NCI-H226 (cell line): ENCODE measurements at regions not wholly inside any gene's neighbourhood (a gene's known extent, or its start where the extent isn't known, plus 50 kb on each side); places are given as distances from the start of the nearest gene placed in this dataset.
"Not testable (repeated sequence)": the region's sequence is repeated elsewhere in the genome, so short reads cannot be mapped to it uniquely, and the experiment has no call there.

Source experiments
- DNase-seq: peaks from one replicate; pipeline ENCODE4 v3.0.0-alpha.2; 2015

DNA sequence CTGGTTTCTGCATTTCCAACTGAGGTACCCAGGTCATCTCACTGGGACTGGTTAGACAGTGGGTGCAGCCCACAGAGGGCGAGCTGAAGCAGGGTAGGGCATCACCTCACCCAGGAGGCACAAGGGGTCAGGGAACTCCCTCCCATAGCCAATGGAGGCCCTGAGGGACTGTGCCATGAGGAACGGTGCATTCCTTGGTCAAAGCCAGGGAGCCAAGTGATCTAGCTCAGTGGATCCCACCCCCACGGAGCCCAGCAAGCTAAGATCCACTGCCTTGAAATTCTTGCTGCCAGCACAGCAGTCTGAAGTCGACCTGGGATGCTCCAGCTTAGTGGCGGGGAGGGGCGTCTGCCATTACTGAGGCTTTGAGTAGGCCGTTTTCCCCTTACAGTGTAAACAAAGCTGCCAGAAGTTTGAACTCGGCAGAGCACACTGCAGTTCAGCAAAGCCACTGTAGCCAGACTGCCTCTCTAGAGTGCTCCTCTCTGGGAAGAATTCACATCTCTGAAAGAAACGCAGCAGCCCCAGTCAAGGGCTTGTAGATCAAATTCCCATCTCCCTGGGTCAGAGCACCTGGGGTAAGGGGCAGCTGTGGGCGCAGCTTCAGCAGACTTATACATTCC lies 1386.6 kb upstream of the PCDH9 start:
- no peak for DNase-seq

DNA sequence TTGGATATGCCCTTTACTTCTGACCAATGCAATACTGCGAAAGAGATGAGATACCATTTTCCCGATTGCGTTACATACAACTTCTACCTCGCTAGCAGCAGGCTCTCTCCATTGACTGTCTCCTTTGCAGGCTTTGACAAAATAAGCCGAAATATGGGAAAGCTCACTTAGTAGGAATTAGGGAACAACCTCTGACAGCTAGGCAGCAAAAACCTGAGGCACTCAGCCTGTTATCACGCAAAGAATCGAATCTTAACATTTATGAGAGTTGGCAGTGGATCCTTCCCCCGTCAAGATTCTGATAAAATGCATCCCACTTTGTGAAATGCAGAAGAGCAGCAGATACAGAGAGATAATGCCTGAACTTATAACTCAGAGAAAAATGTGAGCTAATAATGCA lies 1379.5 kb upstream of the PCDH9 start:
- no peak for DNase-seq

DNA sequence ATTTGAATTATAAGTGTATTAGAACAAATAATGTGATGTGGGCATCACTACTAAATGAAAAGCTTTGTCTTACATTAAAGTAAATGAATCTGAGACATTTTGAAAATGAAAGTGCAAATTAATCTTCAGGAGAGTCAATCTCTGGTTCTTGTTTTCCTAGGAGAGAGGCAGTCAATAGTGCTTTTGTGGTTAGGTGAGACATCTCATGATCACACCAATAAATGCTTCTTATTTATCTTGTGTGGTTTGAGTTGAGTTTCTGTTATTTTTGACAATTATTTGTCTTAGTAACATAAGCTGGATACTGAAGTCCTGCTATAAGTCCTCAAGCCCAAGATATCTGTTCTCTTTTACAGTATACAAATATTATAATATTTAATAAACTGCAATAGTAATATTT lies 1378.0 kb upstream of the PCDH9 start:
- DNase-seq: no peak

DNA sequence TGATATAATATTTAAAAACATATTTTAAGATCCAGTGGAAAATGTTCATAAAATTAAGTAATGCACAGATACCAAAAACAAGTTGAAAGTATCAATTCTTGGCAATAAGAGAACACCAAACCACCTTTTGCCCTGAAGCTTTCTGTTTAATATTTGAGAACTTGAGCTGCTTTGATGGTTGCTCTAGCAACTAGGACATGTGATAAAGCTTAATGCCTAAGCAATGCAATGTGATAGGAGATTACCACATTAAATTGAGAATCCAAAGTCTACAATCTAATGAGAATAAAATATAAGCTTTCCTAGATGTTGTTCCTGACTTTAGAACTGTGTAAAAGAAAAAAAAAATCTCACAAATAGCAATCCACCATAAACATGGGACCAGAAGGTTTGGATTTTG lies 1367.5 kb upstream of the PCDH9 start:
- no peak for DNase-seq

DNA sequence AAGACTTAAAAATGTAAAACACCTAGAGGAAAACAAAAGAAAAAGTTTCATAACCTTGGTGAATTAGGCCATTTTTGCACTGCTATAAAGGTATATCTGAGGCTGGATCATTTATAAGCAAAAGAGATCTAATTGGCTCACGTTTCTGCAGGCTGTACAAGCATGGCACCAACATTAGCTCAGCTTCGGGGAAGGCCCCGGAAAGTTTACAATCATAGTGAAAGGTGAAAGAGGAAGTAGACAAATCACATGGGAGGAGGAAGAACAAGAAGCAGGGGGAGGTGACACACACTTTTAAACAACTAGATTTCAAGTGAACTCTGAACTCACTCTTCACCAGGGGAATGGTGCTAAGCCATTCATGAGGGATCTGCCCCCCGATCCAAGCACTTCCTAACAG lies 1358.5 kb upstream of the PCDH9 start:
- DNase-seq: no peak

DNA sequence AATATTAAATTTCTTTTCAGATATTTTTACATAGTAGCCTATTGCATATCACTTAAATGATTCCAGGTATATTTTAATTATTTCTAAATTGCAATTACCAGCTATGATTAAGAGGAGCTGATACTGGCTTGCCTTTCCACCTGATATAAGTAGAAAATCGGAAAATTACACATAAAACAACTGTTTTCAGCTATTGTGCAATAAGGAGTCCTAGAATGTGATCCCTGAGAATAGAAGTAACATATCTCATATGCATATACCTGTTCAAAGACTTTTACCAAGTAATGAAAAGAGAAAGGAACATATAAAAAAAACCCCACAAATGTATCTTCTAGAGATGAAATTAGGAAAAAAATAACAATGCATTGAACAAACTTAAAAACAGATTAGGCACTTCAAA lies 1354.6 kb upstream of the PCDH9 start:
- DNase-seq: no peak

DNA sequence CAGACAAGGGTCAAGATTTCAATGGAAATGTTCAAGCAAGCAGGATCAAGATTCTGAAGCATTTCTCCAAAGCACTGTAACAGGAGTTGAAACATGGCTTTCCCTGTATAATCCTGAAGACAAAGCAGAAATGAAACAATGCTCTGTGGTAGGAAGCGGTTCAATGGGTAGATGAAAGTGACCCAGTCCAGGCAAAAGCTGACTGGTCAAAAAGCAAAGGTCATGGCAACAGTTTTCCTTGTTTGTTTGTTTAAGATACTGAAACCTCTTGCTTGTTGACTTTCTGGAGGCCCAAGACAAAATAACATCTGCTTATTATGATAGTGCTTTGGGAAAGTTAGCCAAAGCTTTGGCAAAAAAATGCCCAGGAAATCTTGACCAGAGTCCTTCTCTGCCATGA lies 1343.9 kb upstream of the PCDH9 start:
- DNase-seq: no peak

DNA sequence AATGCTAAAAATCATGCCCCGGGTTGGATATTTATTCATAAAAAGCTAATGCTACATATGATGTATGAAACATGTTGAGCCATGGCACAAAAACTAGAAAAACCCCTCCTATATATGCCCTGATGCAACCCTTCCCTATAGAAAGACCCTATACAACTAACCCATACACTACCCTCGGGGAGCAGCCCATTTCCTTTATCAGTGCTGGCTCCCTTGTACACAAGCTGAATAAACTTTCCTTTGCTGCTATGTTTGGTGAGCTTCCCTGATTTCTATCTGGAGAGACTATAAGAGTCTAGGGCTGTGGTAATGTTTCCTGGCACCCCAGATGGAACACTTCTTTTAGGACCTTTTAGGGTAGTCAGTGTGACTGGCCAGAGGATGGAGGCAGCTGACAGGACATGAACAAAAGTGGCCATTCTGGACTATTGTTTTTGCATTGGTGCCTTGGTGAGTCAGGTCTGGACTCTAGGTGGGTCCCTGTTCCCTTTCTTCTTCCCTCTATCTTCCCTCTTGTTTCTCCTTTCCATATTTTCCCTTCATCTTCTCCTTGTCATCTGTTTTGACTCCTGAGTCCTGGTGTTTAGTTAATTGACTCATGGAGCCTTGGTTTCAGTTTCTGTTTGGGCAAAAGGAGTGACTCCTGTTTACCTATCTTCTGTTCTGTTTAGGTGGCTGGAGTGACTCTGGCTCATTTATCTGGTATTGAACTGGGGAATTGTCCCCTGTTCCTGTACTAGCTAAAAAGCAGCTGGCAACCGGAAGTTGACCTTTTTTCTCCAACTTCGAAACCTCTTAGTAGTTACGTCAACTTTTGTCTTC lies 1321.8 kb upstream of the PCDH9 start:
- DNase-seq: no peak

DNA sequence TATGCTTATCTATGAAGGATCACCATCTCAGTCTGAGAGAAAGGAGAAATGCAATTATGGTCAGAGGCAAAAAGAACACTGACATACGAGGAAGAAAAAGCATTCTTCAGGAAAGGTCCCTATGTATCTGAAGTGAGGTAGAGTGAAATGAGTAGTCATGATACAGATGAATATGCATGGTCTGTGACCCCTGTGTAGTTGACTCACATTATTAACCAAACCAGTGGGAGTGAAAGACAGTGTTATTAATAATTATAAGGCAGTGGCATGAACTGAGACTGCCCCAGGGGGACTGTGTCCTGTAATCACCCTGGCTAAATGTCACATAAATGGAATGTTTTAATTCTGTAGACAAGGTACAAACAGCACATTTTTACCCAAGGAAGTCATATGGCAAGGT lies 1320.2 kb upstream of the PCDH9 start:
- no peak for DNase-seq

DNA sequence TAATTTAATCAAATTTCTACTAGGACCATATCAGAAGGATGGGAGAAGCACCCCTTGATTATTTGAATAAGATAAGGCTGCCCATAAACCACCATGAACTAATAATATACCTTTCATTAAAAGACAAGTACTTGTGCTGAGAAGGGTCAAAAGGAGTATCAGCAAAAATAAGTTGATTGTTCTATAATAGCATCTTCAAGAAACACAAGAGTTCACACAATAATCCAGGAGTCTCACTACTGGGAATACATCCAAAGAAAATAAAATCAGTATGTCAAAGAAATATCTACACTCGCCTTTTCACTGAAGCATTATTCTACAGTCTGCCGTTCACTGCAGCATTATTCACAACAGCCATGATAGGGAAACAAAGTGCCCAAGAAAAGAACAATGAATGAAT lies 1310.1 kb upstream of the PCDH9 start:
- no peak for DNase-seq

DNA sequence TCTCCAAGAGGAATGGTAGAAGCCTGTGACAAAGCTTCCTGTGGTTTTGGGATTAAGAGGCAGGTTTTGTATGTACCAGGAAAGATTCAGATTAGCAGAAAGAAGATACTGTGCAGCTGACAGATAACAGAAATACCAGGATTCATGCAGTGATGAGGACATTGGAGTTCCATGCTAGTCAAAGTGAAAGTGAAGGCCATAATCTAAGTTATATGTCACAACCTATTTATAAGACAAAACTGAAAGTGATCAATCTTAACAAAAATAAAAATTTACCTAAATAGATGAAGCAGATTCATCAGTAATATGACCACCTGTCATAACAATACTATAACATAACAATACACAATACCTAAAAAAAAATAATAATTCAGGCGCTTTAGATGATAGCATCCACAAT lies 1305.2 kb upstream of the PCDH9 start:
- no peak for DNase-seq

DNA sequence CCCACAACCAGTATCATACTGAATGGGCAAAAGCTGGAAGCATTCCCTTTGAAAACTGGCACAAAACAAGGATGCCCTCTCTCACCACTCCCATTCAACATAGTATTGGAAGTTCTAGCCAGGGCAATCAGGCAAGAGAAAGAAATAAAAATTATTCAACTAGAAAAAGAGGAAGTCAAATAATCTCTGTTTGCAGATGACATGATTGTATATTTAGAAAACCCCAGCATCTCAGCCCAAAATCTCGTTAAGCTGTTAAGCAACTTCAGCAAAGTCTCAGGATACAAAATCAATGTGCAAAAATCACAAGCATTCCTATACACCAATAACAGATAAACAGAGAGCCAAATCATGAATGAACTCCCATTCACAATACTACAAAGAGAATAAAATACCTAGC lies 1297.0 kb upstream of the PCDH9 start:
- DNase-seq: not testable (repeated sequence)

DNA sequence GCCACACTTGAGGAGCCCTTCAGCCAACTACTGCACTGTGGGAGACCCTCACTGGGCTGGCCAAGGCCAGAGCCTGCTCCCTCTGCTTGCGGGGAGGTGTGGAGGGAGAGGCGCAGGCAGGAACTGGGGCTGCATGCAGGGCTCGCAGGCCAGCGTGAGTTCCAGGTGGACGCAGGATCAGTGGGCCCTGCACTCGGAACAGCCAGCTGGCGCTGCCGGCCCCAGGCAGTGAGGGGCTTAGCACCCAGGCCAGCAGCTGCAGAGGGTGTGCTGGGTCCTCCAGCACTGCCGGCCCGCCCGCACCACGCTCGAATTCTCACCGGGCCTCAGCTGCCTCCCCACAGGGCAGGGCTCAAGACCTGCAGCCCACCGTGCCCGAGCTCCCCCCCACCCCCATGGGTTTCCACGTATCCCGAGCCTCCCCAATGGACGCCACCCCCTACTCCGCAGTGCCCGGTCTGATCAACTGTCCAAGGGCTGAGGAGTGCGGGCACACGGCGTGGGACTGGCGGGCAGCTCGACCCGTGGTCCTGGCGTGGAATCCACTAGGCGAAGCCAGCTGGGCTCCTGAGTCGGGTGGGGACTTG lies 1293.8 kb upstream of the PCDH9 start:
- no peak for DNase-seq

DNA sequence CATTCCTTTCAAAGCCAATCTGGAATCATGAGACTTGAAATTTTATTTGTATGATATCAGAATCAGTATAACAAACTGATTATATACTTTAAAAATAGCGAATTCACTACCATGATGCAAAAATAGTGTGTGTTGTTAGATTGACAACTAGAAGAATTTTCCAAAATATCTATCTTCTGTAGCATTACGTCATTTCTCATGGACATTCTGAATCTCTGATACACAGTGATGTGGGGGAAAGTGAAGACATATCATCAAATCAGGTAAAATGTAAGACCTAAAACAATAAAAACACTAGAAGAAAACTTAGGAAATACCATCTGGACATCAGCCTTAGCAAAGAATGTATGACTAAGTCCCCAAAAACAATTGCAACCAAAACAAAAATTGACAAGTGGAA lies 1292.0 kb upstream of the PCDH9 start:
- no peak for DNase-seq

DNA sequence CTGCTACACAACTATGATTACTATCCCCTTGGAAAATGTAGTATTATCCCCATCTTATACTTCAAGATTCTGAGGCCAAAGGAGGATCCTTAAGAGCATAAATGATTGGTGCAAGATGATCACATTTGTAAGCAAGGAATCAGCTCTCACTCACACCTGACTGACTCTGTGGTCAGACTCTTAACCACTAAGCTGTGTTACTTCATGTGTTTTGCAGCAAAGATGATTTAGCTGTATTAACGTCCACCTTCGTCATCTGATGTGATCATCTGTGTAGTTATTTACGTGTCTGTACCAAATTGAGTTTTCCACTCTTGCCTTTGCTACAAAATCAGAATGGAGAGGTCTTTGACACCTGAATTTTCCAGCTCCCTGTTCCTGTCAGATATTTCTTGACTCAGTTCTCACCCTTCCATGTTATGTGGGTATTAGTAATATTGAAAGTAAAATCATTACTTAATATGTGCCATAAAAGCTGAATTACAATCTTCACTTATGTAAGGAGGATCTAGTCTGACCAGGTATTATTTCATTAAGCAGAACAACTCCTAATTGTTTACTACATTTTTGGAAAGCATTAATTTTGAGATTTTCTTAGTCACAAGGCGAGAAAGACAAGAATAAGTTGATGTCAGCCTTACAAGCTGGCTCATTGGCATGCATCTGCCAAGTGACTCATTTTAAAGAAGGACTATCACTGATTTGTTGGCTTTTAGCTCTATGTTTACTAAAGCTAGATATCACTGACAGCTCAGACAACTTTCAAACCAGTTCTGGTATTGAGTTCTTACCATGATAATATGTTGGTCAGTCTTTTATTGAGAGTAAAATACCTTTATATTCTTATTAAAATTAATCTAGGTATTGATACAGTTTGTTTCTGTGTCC lies 1279.8 kb upstream of the PCDH9 start:
- DNase-seq: no peak

DNA sequence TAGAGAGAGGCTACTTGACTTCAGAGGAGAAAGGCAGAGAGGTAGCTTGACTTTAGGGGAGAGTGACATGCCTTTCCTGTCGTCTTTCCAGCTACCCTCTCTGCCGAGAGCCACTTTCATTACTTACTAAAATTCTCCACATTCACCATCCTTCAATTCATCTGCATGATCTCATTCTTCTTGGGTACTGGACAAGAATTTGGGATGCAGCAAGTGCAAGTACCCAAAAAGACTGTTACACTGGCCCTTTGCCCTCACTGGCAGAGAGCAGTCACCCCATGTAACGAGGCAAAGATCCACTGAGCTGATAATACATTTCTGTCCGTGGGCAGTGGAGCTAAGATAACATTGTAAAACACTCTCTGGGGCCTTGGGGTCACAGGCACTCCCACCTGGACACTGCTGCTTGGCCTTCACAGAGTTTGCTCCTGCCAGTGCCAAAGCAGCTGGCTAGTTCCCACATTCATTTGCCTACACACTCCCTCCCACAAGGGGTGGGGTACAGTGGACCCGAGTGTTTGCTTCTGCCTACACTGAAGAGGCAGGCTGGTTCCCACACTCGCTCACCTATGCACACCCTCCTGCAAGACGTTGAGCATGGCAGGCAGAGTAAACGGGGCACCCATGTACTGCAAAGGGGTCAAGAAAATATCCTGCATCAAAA lies 1276.9 kb upstream of the PCDH9 start:
- no peak for DNase-seq

DNA sequence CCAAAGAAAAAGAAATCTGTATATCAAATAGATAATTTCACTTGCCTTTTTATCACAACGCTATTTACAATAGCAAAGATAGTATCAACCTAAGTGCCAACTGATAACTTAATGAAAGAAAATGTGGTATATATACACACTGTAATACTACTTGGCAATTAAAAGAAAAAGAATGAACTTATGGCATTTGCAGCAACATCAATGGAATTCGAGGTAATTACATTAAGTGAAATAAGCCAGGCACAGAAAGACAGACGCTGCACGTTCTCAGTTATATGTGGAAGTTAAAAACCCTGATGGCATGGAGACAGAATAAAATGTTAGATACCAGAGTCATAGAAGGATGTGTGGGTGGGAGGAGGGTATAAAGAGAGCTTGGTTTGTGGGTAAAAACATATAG lies 1260.5 kb upstream of the PCDH9 start:
- DNase-seq: no peak

DNA sequence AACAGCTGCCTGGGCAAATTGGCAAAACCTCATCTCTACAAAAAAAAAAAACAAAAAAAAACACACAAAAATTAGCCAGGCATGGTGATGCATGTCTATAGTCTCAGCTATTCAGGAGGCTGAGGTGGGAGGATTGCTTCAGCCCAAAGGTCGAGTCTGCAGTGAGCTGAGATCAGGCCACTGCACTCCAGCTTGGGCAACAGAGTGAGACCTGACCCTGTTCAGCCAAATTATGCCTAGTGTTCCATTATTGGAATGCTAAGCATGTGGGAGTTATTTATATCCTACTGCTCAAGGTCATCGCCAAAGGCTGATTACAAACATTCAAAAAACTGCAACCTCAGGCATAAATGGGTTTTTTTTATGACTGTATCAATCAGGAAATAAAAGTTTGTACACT lies 1251.0 kb upstream of the PCDH9 start:
- DNase-seq: no peak

DNA sequence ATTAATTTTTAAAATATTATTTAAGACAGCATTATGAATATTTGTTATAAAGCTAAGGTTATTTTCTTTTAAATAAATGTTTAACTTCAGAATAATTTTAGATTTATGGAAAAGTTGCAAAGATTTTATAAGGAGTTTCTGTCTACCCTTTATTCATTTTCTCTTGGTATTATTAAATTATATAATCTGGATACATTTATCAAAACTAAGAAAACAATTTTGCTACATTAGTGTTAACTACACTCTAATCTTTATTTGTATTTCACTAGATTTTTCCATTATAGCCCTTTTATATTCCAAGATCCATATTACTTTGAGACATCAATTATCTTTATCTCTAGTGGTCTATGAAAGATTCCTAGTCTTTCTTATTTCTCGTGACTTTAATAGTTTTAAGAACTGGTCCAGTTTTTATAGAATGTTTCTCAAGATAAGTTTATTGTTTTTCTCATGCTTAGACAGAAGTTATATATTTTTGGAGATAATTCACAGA lies 1243.7 kb upstream of the PCDH9 start:
- DNase-seq: no peak

DNA sequence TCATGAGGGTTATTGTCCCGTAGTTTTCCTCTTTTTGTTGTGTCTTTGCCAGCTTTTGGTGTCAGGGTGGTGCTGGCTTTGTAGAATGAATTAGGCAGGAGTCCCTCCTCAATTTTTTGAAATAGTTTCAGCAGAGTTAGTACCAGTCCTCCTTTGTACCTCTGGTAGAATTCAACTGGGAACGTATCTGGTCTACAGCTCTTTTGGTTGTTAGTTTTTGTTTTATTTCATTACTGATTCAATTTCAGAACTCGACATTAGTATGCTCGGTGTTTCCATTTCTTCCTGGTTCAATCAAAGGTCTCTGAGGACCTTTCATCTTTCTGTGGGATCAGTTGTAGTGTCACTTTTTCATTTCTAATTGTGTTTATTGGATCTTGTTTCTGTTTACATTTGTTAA lies 1237.0 kb upstream of the PCDH9 start:
- DNase-seq: no peak

DNA sequence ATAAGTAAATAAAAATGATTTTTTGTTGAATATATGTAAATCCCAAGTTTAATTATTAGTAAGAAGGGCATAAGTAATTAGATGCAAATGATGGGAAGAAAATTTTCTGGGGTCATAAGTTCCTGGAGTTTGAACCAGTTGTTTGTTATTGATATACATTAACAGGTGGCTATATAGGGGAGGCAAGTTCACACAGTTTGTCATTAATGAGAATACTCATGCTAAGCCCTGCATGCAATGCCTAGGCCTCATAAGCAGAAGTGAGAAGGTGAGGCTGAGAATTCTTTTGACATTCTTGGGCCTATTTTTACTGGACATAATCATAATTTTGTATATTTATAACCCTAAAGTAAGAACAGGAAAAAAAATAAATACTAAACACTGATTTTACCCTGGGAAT lies 1210.7 kb upstream of the PCDH9 start:
- no peak for DNase-seq

DNA sequence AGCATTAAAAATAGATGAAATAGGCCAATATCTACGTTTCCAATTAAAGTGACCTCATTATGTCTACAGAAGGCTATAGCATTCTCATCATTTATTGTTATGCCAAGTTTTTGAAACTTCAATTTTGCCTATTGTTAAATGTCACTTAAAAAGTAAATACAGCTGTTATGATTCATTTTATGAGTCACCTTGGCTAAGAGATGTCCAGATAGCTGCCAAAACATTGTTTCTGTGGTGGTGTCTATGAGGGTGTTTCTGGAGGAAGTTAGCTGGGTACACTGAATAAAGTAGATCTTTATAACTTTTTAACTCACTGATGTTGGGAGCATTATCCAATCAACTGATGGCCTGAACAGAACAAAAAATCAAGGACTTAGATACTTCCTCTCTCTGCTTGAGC lies 1209.7 kb upstream of the PCDH9 start:
- no peak for DNase-seq

DNA sequence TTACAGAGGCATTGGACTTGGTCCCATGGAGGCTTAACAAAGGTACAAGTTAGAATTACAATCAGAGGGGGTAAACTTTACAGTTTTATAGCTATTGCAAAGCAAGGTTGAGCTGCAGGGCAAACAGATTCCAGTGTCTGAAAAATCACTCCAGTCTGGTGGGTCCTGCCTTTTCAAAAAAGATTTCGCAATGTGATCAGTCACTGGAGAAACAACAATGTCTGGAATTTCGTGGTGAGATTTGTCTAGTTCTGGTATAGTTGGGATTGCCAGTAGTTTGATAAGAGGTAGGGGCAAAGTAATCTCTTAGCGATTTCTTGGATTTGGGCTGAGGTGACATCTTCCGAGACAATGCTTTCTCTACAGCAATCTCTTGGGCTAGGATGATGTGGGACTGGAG lies 1198.2 kb upstream of the PCDH9 start:
- no peak for DNase-seq
